ENCODE measurements at regions not wholly inside any gene's neighbourhood (a gene's known extent, or its start where the extent isn't known, plus 50 kb on each side); places are given as distances from the start of the nearest gene placed in this dataset.

DNA sequence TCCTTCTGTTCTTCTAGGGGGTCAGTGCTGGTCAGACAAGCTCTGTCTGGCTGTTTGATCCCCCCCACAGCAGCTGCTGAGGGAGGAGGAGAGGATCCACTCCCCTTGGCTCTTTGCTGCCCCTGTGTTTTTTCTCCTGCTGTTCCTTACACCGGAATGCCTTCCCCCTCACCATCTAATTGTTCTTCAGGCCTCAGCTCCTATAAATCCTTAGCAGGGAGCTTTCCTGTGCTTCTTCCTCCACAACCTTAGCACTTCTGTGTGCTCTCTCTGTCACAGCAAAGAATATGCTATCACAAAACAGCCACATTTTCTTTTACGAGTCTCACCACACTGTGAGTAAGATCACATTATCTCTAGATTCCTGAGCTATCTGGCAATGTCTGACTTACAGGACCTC lies 196.6 kb downstream of the OTOR start:
- TF ChIP-seq CTCF (IDR thresholded peaks at IDR 0.05; ENCODE audit: extremely low read depth, low read depth, low read length) = no peak
- Histone ChIP-seq H3K4me2 (ENCODE audit: insufficient read depth, low read length) (no peak overlapping the region), H4K20me1 (ENCODE audit: insufficient read depth, low read length) (no peaks in the 10 kb centered on the region), H3K4me3 (ENCODE audit: insufficient read depth, low read length) (no peak overlapping the region), H3K27me3 (ENCODE audit: insufficient read depth, low read length) (no peaks in the 10 kb centered on the region), H3K27ac (ENCODE audit: low read depth, low read length) (no peak overlapping the region), H3K36me3 (ENCODE audit: insufficient read depth, low read length) (no peaks in the 10 kb centered on the region), H3K4me1 (ENCODE audit: insufficient read depth, low read length) (no peaks in the 10 kb centered on the region), H3K79me2 (ENCODE audit: insufficient read depth, low read length) (no peaks in the 10 kb centered on the region), H2AFZ (ENCODE audit: low read length) (no peak overlapping the region), H3K9me3 (ENCODE audit: low read depth, low read length) (no peaks in the 10 kb centered on the region)
- DNase-seq (ENCODE audit: insufficient read length, low spot score, missing footprints) = no peak

DNA sequence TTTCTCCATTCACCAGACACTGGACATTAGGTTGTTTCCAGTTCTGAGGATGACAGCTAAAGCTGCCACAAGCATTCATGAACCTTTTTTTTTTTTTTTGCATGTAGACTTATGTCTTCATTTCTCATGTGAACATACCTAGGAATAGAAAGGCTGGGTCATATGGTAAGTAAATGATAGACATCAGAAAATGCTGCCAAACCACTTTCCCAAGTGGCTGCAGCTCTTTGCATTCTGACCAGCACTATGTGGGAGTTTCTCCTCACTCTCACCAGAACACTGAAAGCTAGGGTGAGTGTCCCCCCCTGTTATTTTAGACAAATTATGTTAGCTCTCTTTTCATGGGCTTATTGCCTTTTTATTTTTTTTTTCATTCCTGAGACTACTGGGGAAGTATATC lies 197.5 kb downstream of the OTOR start:
- H2AFZ ChIP-seq (ENCODE audit: low read length) = no peak overlapping the region
- no peak overlapping the region for H3K4me2 ChIP-seq (ENCODE audit: insufficient read depth, low read length)
- H4K20me1 ChIP-seq (ENCODE audit: insufficient read depth, low read length) = no peaks in the 10 kb centered on the region
- no peak overlapping the region for H3K4me3 ChIP-seq (ENCODE audit: insufficient read depth, low read length)
- no peaks in the 10 kb centered on the region for H3K27me3 ChIP-seq (ENCODE audit: insufficient read depth, low read length)
- TF ChIP-seq CTCF (IDR thresholded peaks at IDR 0.05; ENCODE audit: extremely low read depth, low read depth, low read length) = no peak
- no peak for DNase-seq (ENCODE audit: insufficient read length, low spot score, missing footprints)
- H3K4me1 ChIP-seq (ENCODE audit: insufficient read depth, low read length) = no peaks in the 10 kb centered on the region
- H3K36me3 ChIP-seq (ENCODE audit: insufficient read depth, low read length) = no peaks in the 10 kb centered on the region
- no peak overlapping the region for H3K27ac ChIP-seq (ENCODE audit: low read depth, low read length)
- H3K79me2 ChIP-seq (ENCODE audit: insufficient read depth, low read length) = no peaks in the 10 kb centered on the region
- H3K9me3 ChIP-seq (ENCODE audit: low read depth, low read length) = no peaks in the 10 kb centered on the region

DNA sequence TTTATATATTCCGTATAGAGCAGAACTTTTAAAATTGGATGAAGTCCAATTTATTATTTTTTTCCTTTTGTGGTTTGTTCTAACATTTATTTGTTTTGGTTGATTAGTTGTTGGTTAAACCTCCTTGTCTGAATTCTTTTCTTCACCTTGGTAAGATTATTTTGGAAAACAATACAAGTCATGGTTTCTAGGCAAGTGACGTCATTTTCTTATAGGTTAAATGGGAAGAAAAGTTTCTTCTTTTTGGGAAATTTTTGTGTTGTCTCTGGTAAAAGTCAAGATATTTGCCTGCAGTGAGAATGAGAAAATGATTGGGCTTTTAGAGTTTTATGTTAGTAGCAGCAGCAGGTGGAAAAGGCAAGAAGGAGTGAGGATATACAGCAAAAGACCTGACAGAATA lies 197.9 kb downstream of the OTOR start:
- no peak overlapping the region for H3K27ac ChIP-seq (ENCODE audit: low read depth, low read length)
- H3K4me2 ChIP-seq (ENCODE audit: insufficient read depth, low read length) = no peak overlapping the region
- DNase-seq (ENCODE audit: insufficient read length, low spot score, missing footprints) = no peak
- no peaks in the 10 kb centered on the region for H3K36me3 ChIP-seq (ENCODE audit: insufficient read depth, low read length)
- no peaks in the 10 kb centered on the region for H4K20me1 ChIP-seq (ENCODE audit: insufficient read depth, low read length)
- TF ChIP-seq CTCF (IDR thresholded peaks at IDR 0.05; ENCODE audit: extremely low read depth, low read depth, low read length) = no peak
- no peaks in the 10 kb centered on the region for H3K27me3 ChIP-seq (ENCODE audit: insufficient read depth, low read length)
- no peaks in the 10 kb centered on the region for H3K9me3 ChIP-seq (ENCODE audit: low read depth, low read length)
- H2AFZ ChIP-seq (ENCODE audit: low read length) = no peak overlapping the region
- H3K79me2 ChIP-seq (ENCODE audit: insufficient read depth, low read length) = no peaks in the 10 kb centered on the region
- no peaks in the 10 kb centered on the region for H3K4me1 ChIP-seq (ENCODE audit: insufficient read depth, low read length)
- no peak overlapping the region for H3K4me3 ChIP-seq (ENCODE audit: insufficient read depth, low read length)

GRCh38 chr20:16947479-16947878 lies 199.3 kb downstream of the OTOR start:
- Histone ChIP-seq H3K9me3 (ENCODE audit: low read depth, low read length) (no peaks in the 10 kb centered on the region), H2AFZ (ENCODE audit: low read length) (no peak overlapping the region), H3K27me3 (ENCODE audit: insufficient read depth, low read length) (no peaks in the 10 kb centered on the region), H3K79me2 (ENCODE audit: insufficient read depth, low read length) (no peaks in the 10 kb centered on the region), H4K20me1 (ENCODE audit: insufficient read depth, low read length) (no peaks in the 10 kb centered on the region), H3K27ac (ENCODE audit: low read depth, low read length) (no peak overlapping the region), H3K4me1 (ENCODE audit: insufficient read depth, low read length) (no peaks in the 10 kb centered on the region), H3K36me3 (ENCODE audit: insufficient read depth, low read length) (no peaks in the 10 kb centered on the region), H3K4me3 (ENCODE audit: insufficient read depth, low read length) (no peak overlapping the region), H3K4me2 (ENCODE audit: insufficient read depth, low read length) (no peak overlapping the region)
- DNase-seq (ENCODE audit: insufficient read length, low spot score, missing footprints) = no peak
- no peak for TF ChIP-seq CTCF (IDR thresholded peaks at IDR 0.05; ENCODE audit: extremely low read depth, low read depth, low read length)
